Neural progenitor cell (in vitro differentiated cells): ENCODE measurements at regions not wholly inside any gene's neighbourhood (a gene's known extent, or its start where the extent isn't known, plus 50 kb on each side); places are given as distances from the start of the nearest gene placed in this dataset.
A peak's percentile ranks its signal among the peaks of the same experiment; 100 is the strongest.

ENCODE experiments used
- DNase-seq: peaks from one replicate; pipeline ENCODE4 v3.0.0-alpha.2; 2016; ENCODE audit warnings: low spot score
- H2AFZ ChIP-seq: fragments of 200-600 bp; sonication (generic); replicated peaks from 2 replicates; pipeline ENCODE4 v1.6.1; 2016; ENCODE audit warnings: antibody characterized with exemption
- H3F3A ChIP-seq: fragments of 200-600 bp; sonication (generic); 2 replicates; pipeline ENCODE4 v1.6.1; 2016; ENCODE audit warnings: antibody characterized with exemption, low read depth
- H3K27ac ChIP-seq: fragments of 200-600 bp; sonication (generic); 2 replicates; pipeline ENCODE4 v1.5.1; 2016; ENCODE audit warnings: mild to moderate bottlenecking
- H3K27me3 ChIP-seq: fragments of 200-600 bp; sonication (generic); 2 replicates; pipeline ENCODE4 v1.6.1; 2016; ENCODE audit warnings: mild to moderate bottlenecking, moderate library complexity
- H3K36me3 ChIP-seq: fragments of 200-600 bp; sonication (generic); 2 replicates; pipeline ENCODE4 v1.5.1; 2016
- H3K4me1 ChIP-seq: fragments of 200-600 bp; sonication (generic); 2 replicates; pipeline ENCODE4 v1.6.1; 2016; ENCODE audit warnings: mixed run types
- H3K4me2 ChIP-seq: fragments of 200-600 bp; sonication (generic); 2 replicates; pipeline ENCODE4 v1.6.1; 2016
- H3K4me3 ChIP-seq: fragments of 200-600 bp; sonication (generic); 2 replicates; pipeline ENCODE4 v1.5.1; 2016
- H3K79me2 ChIP-seq: fragments of 200-600 bp; sonication (generic); 2 replicates; pipeline ENCODE4 v1.6.1; 2016; ENCODE audit warnings: low read depth
- H3K9ac ChIP-seq: fragments of 200-600 bp; sonication (generic); 2 replicates; pipeline ENCODE4 v1.6.1; 2016
- H3K9me3 ChIP-seq: fragments of 200-600 bp; sonication (generic); 2 replicates; pipeline ENCODE4 v1.5.1; 2016; ENCODE audit warnings: low read depth
- H4K20me1 ChIP-seq: fragments of 200-600 bp; sonication (generic); 2 replicates; pipeline ENCODE4 v1.6.1; 2016; ENCODE audit warnings: low read depth
- H3K27ac Mint-ChIP-seq: 3 replicates; pipeline ENCODE4 v1.8.0; 2021; ENCODE audit warnings: mixed read lengths
- H3K27me3 Mint-ChIP-seq: 2 replicates; pipeline ENCODE4 v1.8.0; 2022; ENCODE audit warnings: low read depth, mild to moderate bottlenecking, inconsistent platforms, moderate library complexity, mixed read lengths; ENCODE audit not compliant: insufficient read depth
- H3K36me3 Mint-ChIP-seq: 3 replicates; pipeline ENCODE4 v1.8.0; 2021; ENCODE audit warnings: mixed read lengths
- H3K4me1 Mint-ChIP-seq: 3 replicates; pipeline ENCODE4 v1.8.0; 2021; ENCODE audit warnings: mixed read lengths
- H3K4me3 Mint-ChIP-seq: 3 replicates; pipeline ENCODE4 v1.8.0; 2021; ENCODE audit warnings: mild to moderate bottlenecking, moderate library complexity, mixed read lengths
- H3K9me3 Mint-ChIP-seq: 3 replicates; pipeline ENCODE4 v1.8.0; 2020; ENCODE audit warnings: mixed read lengths
- CTCF ChIP-seq: fragments of 200-600 bp; sonication (generic); IDR thresholded peaks from 2 replicates; pipeline ENCODE4 v1.5.1; 2017; ENCODE audit warnings: antibody characterized with exemption, mild to moderate bottlenecking
- EZH2 ChIP-seq: fragments of 200-600 bp; sonication (generic); IDR thresholded peaks from 2 replicates; pipeline ENCODE4 v1.6.1; 2017; ENCODE audit warnings: antibody characterized with exemption, mild to moderate bottlenecking, moderate library complexity
- EZH2phosphoT487 ChIP-seq: fragments of 200-600 bp; sonication (generic); IDR thresholded peaks from 2 replicates; pipeline ENCODE4 v1.6.1; 2017; ENCODE audit warnings: antibody characterized with exemption

DNA sequence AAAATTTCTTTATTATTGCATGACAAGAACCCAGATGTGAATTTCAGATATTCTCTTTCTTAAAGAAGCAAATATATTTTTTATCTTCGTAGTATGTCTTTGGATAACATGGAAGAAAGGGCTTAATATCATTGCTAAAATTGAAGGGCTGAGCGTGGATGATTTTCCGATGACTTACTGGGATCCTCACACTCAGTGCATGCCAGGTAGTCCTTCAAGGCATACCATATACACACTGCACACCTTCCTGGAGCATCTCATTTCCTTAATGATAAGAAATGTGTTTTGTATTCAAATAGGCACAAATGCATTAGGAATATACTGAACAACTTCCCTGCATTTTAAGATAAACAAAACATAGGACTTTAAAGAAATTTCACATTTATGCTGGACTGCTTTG, 193.9 kb upstream of the MAP3K7 start:
- no peak overlapping the region for H3K4me3 Mint-ChIP-seq

GRCh38 chr6:90780141-90780540, 193.3 kb upstream of the MAP3K7 start:
- no peaks in the 10 kb centered on the region for H4K20me1 ChIP-seq
- no peak overlapping the region for H3K4me2 ChIP-seq
- no peak overlapping the region for H3K27ac ChIP-seq
- H3K9me3 ChIP-seq: no peaks in the 10 kb centered on the region
- Mint-ChIP-seq H3K27ac (no peak overlapping the region), H3K36me3 (no peaks in the 10 kb centered on the region), H3K27me3 (no peaks in the 10 kb centered on the region), H3K9me3 (no peaks in the 10 kb centered on the region), H3K4me1 (no peaks in the 10 kb centered on the region), H3K4me3 (no peak overlapping the region)
- no peak overlapping the region for H2AFZ ChIP-seq
- TF ChIP-seq EZH2 (no peak), CTCF (no peak), EZH2phosphoT487 (no peak)
- no peak overlapping the region for H3K9ac ChIP-seq
- no peak for DNase-seq
- H3K4me1 ChIP-seq: peaks cover 9% of the 10 kb centered on the region
- H3K27me3 ChIP-seq: no peaks in the 10 kb centered on the region
- H3F3A ChIP-seq: no peaks in the 10 kb centered on the region
- H3K4me3 ChIP-seq: no peak overlapping the region
- no peaks in the 10 kb centered on the region for H3K36me3 ChIP-seq
- no peaks in the 10 kb centered on the region for H3K79me2 ChIP-seq

More for the DNA sequence above, 193.9 kb upstream of the MAP3K7 start:
- Histone ChIP-seq H4K20me1 (no peaks in the 10 kb centered on the region), H2AFZ (peak overlapping the region; percentile 22), H3K4me2 (no peak overlapping the region), H3K36me3 (no peaks in the 10 kb centered on the region), H3F3A (no peaks in the 10 kb centered on the region), H3K27me3 (no peaks in the 10 kb centered on the region), H3K4me1 (peaks cover 9% of the 10 kb centered on the region), H3K27ac (no peak overlapping the region), H3K9ac (no peak overlapping the region), H3K79me2 (no peaks in the 10 kb centered on the region), H3K9me3 (no peaks in the 10 kb centered on the region), H3K4me3 (no peak overlapping the region)
- DNase-seq: no peak
- Mint-ChIP-seq H3K9me3 (no peaks in the 10 kb centered on the region), H3K27ac (no peak overlapping the region), H3K36me3 (no peaks in the 10 kb centered on the region), H3K27me3 (no peaks in the 10 kb centered on the region), H3K4me1 (no peaks in the 10 kb centered on the region)
- TF ChIP-seq EZH2: no peak
- TF ChIP-seq CTCF: no peak
- TF ChIP-seq EZH2phosphoT487: no peak

DNA sequence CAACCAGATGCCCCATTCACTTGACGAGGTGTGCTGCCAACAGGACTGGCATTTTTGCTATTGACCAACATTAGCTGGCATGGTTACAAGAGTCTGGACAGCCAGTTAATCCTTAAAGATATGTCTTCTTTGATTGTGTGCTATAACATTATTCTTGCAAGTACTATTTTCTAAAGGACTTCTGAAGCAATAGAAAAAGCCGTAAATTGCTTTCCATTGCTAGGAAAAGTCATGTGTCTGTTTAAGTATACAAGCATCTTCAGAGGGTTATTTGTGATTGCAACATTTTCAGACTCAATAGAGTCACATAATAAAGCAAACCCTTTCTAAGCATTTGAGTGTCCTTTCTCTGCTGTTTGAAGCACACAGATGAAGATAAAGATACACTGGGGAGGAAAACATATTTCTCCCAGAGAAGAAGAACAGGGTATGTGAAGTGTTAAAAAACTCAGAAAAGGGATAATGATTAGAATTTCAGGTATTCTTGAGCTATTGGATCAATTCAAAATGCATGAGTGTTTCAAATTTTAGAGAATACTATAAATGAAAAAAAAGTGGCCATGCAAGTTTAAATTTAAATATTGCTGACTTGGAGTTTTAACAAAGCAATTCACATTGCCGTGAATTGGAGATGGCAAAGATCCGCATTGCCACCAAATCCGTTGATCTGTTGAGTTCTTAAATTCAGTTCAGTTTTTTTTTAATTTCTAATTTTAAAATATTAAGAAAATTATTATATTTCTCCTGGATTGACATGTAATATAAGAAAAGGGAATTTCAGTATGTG, 191.7 kb upstream of the MAP3K7 start:
- no peaks in the 10 kb centered on the region for H3K9me3 Mint-ChIP-seq
- H3K4me1 Mint-ChIP-seq: no peaks in the 10 kb centered on the region

More for the DNA sequence above, 191.7 kb upstream of the MAP3K7 start:
- H3K36me3 ChIP-seq: no peaks in the 10 kb centered on the region
- H3F3A ChIP-seq: no peaks in the 10 kb centered on the region
- no peak overlapping the region for H3K4me3 Mint-ChIP-seq
- H3K9ac ChIP-seq: no peak overlapping the region
- no peak overlapping the region for H2AFZ ChIP-seq
- H3K79me2 ChIP-seq: no peaks in the 10 kb centered on the region
- no peaks in the 10 kb centered on the region for H4K20me1 ChIP-seq
- H3K27me3 ChIP-seq: no peaks in the 10 kb centered on the region
- no peak for DNase-seq
- H3K4me2 ChIP-seq: no peak overlapping the region
- H3K27ac ChIP-seq: no peak overlapping the region
- H3K9me3 ChIP-seq: no peaks in the 10 kb centered on the region
- H3K4me1 ChIP-seq: peaks cover 9% of the 10 kb centered on the region
- no peak for TF ChIP-seq EZH2
- TF ChIP-seq EZH2phosphoT487: no peak
- TF ChIP-seq CTCF: no peak
- H3K27me3 Mint-ChIP-seq: no peaks in the 10 kb centered on the region
- H3K27ac Mint-ChIP-seq: no peak overlapping the region
- no peaks in the 10 kb centered on the region for H3K36me3 Mint-ChIP-seq
- no peak overlapping the region for H3K4me3 ChIP-seq
